Lower lobe of right lung (tissue), 2 donors: ENCODE measurements at regions not wholly inside any gene's neighbourhood (a gene's known extent, or its start where the extent isn't known, plus 50 kb on each side); places are given as distances from the start of the nearest gene placed in this dataset.

Experiments used
- ATAC-seq, 2 donors: fragments of 200-7000 bp; cut with Tn5 transposase; one replicate each; pipeline ENCODE4 v1.9.1; 2020 to 2022; ENCODE audit warnings: mild to moderate bottlenecking in 2 of 2, moderate library complexity in 2 of 2
- DNase-seq: peaks from one replicate; pipeline ENCODE4 v3.0.0-alpha.2; 2020
- H3K27ac ChIP-seq: fragments of 200-600 bp; one replicate; pipeline ENCODE4 v1.8.0; 2022
- H3K27me3 ChIP-seq: fragments of 200-600 bp; one replicate; pipeline ENCODE4 v1.8.0; 2022; ENCODE audit warnings: low read depth
- H3K36me3 ChIP-seq: fragments of 200-600 bp; one replicate; pipeline ENCODE4 v1.8.0; 2022; ENCODE audit warnings: mild to moderate bottlenecking
- H3K4me1 ChIP-seq: fragments of 200-600 bp; one replicate; pipeline ENCODE4 v1.8.0; 2022
- H3K4me3 ChIP-seq: fragments of 200-600 bp; one replicate; pipeline ENCODE4 v1.8.0; 2022; ENCODE audit warnings: mild to moderate bottlenecking
- H3K9me3 ChIP-seq: fragments of 200-600 bp; one replicate; pipeline ENCODE4 v1.8.0; 2022
- intact Hi-C: fragments of 100-400 bp; cut with DNase I; formaldehyde crosslinking; loops from one replicate; pipeline ENCODE4 v1.11.0; 2022
- TF ChIP-seq, protein P1 (sequence below): fragments of 200-600 bp; IDR thresholded peaks from one replicate; pipeline ENCODE4 v1.8.0; 2022; ENCODE audit warnings: antibody characterized with exemption, mild to moderate bottlenecking
- donor health status: DM: no; HTN: yes; CAD: no; lungs with severe emphysema.

DNA sequence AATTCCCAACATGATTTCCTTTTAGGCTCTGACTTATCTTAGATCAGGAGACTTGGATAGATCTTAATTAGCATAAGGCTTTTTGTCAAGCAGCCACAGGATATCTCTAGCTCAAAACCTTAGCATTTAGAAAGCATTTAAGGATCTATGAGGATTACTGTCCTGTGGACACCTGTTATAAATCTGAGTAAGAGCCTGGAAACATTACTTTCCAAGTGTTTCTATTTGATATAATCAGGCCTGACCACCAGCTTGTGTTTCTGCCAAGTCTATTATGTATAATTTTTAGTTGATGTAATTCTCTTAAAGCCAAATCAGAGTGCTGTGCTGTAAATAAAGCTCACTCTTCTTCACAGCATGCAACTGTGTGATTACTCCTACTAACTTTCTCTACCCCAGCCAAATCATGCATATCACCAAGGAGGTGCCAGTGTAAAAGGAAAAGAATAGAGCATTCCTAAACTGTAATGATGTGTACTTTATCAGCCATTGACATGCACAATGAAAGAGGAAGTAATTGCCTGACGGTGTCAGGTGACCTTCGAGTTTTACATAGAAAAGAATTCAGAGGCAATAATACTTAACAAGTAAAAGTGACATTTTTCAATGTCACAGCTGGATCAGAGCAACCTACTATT, 309.9 kb upstream of the PRMT6 start:
- intact Hi-C loops: no loop called here
- no peak for ATAC-seq
- TF ChIP-seq, protein P1, sequence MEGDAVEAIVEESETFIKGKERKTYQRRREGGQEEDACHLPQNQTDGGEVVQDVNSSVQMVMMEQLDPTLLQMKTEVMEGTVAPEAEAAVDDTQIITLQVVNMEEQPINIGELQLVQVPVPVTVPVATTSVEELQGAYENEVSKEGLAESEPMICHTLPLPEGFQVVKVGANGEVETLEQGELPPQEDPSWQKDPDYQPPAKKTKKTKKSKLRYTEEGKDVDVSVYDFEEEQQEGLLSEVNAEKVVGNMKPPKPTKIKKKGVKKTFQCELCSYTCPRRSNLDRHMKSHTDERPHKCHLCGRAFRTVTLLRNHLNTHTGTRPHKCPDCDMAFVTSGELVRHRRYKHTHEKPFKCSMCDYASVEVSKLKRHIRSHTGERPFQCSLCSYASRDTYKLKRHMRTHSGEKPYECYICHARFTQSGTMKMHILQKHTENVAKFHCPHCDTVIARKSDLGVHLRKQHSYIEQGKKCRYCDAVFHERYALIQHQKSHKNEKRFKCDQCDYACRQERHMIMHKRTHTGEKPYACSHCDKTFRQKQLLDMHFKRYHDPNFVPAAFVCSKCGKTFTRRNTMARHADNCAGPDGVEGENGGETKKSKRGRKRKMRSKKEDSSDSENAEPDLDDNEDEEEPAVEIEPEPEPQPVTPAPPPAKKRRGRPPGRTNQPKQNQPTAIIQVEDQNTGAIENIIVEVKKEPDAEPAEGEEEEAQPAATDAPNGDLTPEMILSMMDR: no peak

DNA sequence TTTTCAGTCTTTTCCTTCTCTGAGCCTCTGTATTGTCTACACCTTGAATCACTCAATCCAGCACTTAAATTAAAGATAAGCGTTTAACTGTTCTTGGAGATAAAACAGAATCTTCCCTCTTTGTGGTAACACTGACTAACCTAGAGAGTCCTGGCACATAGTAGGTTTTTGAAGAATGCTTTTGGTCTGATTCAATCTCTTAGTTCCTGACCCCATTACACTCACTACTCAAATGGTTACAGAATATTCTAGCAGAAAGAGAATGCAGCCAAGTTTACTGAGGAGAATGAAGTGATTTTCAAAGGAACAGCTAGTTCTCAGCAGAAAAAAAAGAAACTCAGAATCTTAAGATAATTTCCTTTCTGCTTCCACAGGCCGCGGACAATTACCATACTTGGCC, 309.2 kb upstream of the PRMT6 start:
- Histone ChIP-seq H3K27ac (no peak overlapping the region), H3K4me1 (no peaks in the 10 kb centered on the region), H3K36me3 (no peaks in the 10 kb centered on the region), H3K27me3 (no peaks in the 10 kb centered on the region), H3K9me3 (no peaks in the 10 kb centered on the region), H3K4me3 (no peak overlapping the region)
- TF ChIP-seq, protein P1: no peak
- DNase-seq (no peak), ATAC-seq (no peak)
- intact Hi-C loops: no loop called here

More for the DNA sequence above, 309.9 kb upstream of the PRMT6 start:
- no peaks in the 10 kb centered on the region for H3K9me3 ChIP-seq
- H3K4me1 ChIP-seq: no peaks in the 10 kb centered on the region
- no peaks in the 10 kb centered on the region for H3K36me3 ChIP-seq
- no peak overlapping the region for H3K4me3 ChIP-seq
- H3K27me3 ChIP-seq: no peaks in the 10 kb centered on the region
- no peak overlapping the region for H3K27ac ChIP-seq
- no peak for DNase-seq

DNA sequence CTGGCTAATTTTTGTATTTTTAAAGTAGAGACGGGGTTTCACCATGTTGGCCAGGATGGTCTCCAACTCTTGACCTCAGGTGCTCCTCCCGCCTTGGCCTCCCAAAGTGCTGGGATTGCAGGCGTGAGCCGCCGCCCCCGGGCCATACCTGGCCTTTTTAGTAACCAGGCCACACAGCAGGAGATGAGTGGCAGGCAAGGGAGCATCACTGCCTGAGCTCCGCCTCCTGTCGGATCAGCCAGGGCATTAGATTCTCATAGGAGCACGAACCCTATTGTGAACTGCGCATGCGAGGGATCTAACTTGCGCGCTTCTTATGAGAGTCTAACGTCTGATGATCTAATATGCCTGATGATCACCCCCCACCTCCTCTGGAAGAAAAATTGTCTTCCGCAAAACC, 308.7 kb upstream of the PRMT6 start:
- ATAC-seq (no peak), DNase-seq (no peak)
- Histone ChIP-seq H3K27ac (no peak overlapping the region), H3K4me1 (no peaks in the 10 kb centered on the region), H3K9me3 (no peaks in the 10 kb centered on the region), H3K4me3 (no peak overlapping the region), H3K27me3 (no peaks in the 10 kb centered on the region), H3K36me3 (no peaks in the 10 kb centered on the region)
- TF ChIP-seq, protein P1: no peak
- intact Hi-C loops: no loop called here

DNA sequence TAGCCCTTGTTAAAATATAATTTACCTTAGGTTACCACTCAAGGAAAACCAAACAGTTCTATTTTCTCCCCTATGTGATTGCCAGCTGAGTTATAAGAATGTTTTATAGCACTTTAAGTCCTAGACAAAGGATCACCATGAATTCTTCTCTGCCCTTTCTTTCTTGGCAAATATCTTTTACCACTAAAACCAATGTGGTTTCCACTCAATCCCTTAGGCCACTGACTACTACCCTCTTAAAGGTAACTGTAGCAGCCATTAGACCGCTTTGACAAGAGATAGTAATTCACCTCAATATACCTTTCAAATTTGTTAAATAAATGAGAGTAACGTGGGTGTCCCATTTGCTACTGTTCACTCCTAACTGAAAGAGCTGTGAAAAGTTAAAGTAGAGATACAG, 307.9 kb upstream of the PRMT6 start:
- DNase-seq: no peak
- TF ChIP-seq, protein P1: no peak
- Histone ChIP-seq H3K36me3 (no peaks in the 10 kb centered on the region), H3K4me1 (no peaks in the 10 kb centered on the region), H3K27me3 (no peaks in the 10 kb centered on the region), H3K27ac (no peak overlapping the region), H3K9me3 (no peaks in the 10 kb centered on the region), H3K4me3 (no peak overlapping the region)
- intact Hi-C loops: no loop called here
- no peak for ATAC-seq

DNA sequence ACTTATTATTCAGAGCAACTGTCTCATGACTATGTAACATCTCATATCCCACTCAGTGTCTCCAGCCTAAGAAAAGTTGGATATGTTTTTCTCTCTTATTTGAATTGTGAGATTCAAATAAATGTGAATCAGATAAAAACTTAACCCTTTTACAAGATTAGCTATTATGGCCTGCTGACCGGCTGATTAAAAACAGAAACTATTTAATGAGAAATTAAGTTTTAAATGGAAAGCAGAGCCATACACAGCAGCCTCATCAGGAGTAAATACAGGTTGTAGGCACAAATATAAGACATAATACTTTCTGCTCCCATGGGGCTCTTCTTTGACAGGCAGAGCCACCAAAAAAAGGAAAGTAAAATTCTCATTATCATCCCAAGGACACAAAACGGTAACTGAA, 307.0 kb upstream of the PRMT6 start:
- Histone ChIP-seq H3K9me3 (no peaks in the 10 kb centered on the region), H3K27ac (no peak overlapping the region), H3K4me1 (no peaks in the 10 kb centered on the region), H3K27me3 (no peaks in the 10 kb centered on the region), H3K4me3 (no peak overlapping the region), H3K36me3 (no peaks in the 10 kb centered on the region)
- intact Hi-C loops: no loop called here
- TF ChIP-seq, protein P1: no peak
- no peak for ATAC-seq
- DNase-seq: no peak
